RWPE1 (cell line): ENCODE measurements at regions not wholly inside any gene's neighbourhood (a gene's known extent, or its start where the extent isn't known, plus 50 kb on each side); places are given as distances from the start of the nearest gene placed in this dataset.

ENCODE experiments used
- CTCF ChIA-PET: fragments of 350-600 bp; sonication (Branson Sonifier 250); formaldehyde crosslinking; extraction: SDS; loops from one replicate; lab custom pipeline; 2021; lab: Yijun Ruan, JAX
- POLR2A ChIA-PET: fragments of 400-600 bp; formaldehyde crosslinking; extraction: SDS; loops from one replicate; lab custom pipeline; 2020; ENCODE audit warnings: antibody characterized with exemption; ENCODE audit not compliant: low non-redundant PET; lab: Yijun Ruan, JAX
- DNase-seq: peaks from one replicate; pipeline ENCODE4 v3.0.0; 2012; ENCODE audit warnings: low spot score
- H3K27ac ChIP-seq: fragments of 450-650 bp; 2 replicates; pipeline ENCODE4 v1.5.1; 2017
- CTCF ChIP-seq: fragments of 450-650 bp; conservative IDR thresholded peaks from 2 replicates; pipeline ENCODE4 v1.5.1; 2017; ENCODE audit warnings: low read depth, mild to moderate bottlenecking

- H3K27ac ChIP-seq, result no peak overlapping the region
- ChIA-PET CTCF (no interaction called here), POLR2A (no interaction called here)
- no peak for DNase-seq
- no peak for TF ChIP-seq CTCF
These were observed 681.1 kb upstream of the CADM2 start for GRCh38 chr3:84277562-84278224.

GRCh38 chr3:84292128-84292527 lies 666.7 kb upstream of the CADM2 start:
- no peak for TF ChIP-seq CTCF
- ChIA-PET CTCF (no interaction called here), POLR2A (no interaction called here)
- H3K27ac ChIP-seq, result no peak overlapping the region
- no peak for DNase-seq

GRCh38 chr3:84299329-84299728 lies 659.5 kb upstream of the CADM2 start:
- ChIA-PET POLR2A (no interaction called here), CTCF (no interaction called here)
- no peak for DNase-seq
- no peak for TF ChIP-seq CTCF
- H3K27ac ChIP-seq, result no peak overlapping the region

- DNase-seq, result no peak
- ChIA-PET POLR2A (no interaction called here), CTCF (no interaction called here)
- no peak for TF ChIP-seq CTCF
- H3K27ac ChIP-seq, result no peak overlapping the region
These were observed 654.6 kb upstream of the CADM2 start for GRCh38 chr3:84304214-84304613.

- no peak for DNase-seq
- ChIA-PET POLR2A (no interaction called here), CTCF (no interaction called here)
- no peak for TF ChIP-seq CTCF
- H3K27ac ChIP-seq, result no peak overlapping the region
These were observed 651.5 kb upstream of the CADM2 start for GRCh38 chr3:84307339-84307738.

GRCh38 chr3:84308379-84308778 lies 650.4 kb upstream of the CADM2 start:
- TF ChIP-seq CTCF, result no peak
- DNase-seq, result no peak
- H3K27ac ChIP-seq, result no peak overlapping the region
- POLR2A ChIA-PET, result no interaction called here
- CTCF ChIA-PET, result no interaction called here
